ENCODE measurements at regions not wholly inside any gene's neighbourhood (a gene's known extent, or its start where the extent isn't known, plus 50 kb on each side); places are given as distances from the start of the nearest gene placed in this dataset.

GRCh38 chr14:71619472-71619871 is 312.8 kb upstream of the RGS6 start:
- H3K4me3 Mint-ChIP-seq = no peak overlapping the region
- ATAC-seq = no peak
- H3K27me3 Mint-ChIP-seq (ENCODE audit: low read depth in 2 of 2) = no peaks in the 10 kb centered on the region
- Histone ChIP-seq H3K9me3 (ENCODE audit: control insufficient read depth, insufficient read depth, low read length) (no peaks in the 10 kb centered on the region), H3K27me3 (ENCODE audit: control insufficient read depth, insufficient read depth, low read length) (no peaks in the 10 kb centered on the region), H3K36me3 (ENCODE audit: control insufficient read depth, insufficient read depth, low read length) (peaks cover 12% of the 10 kb centered on the region), H3K4me1 (ENCODE audit: control insufficient read depth, insufficient read depth, low read length) (no peaks in the 10 kb centered on the region), H3K27ac (ENCODE audit: low read length) (no peak overlapping the region), H3K4me3 (ENCODE audit: low read length) (no peak overlapping the region)
- H3K36me3 Mint-ChIP-seq = peaks cover 14% of the 10 kb centered on the region
- no peak for DNase-seq
- intact Hi-C loops (cut with micrococcal nuclease) = no loop called here
- no peak overlapping the region for H3K27ac Mint-ChIP-seq
- 100% methylated on average over 1 of the region's 3 CpGs for whole genome bisulfite sequencing (ENCODE audit: insufficient coverage)
- no peaks in the 10 kb centered on the region for H3K9me3 Mint-ChIP-seq
- peaks cover 0 to 14% of the 10 kb centered on the region in 2 donors for H3K4me1 Mint-ChIP-seq
- TF ChIP-seq CTCF (IDR thresholded peaks at IDR 0.05) = no peak

GRCh38 chr14:71620401-71620800 is 311.8 kb upstream of the RGS6 start:
- Histone ChIP-seq H3K4me3 (ENCODE audit: low read length) (no peak overlapping the region), H3K36me3 (ENCODE audit: control insufficient read depth, insufficient read depth, low read length) (peaks cover 15% of the 10 kb centered on the region), H3K9me3 (ENCODE audit: control insufficient read depth, insufficient read depth, low read length) (no peaks in the 10 kb centered on the region), H3K27me3 (ENCODE audit: control insufficient read depth, insufficient read depth, low read length) (no peaks in the 10 kb centered on the region), H3K27ac (ENCODE audit: low read length) (no peak overlapping the region), H3K4me1 (ENCODE audit: control insufficient read depth, insufficient read depth, low read length) (no peaks in the 10 kb centered on the region)
- Mint-ChIP-seq H3K4me1 (peaks cover 0 to 14% of the 10 kb centered on the region in 2 donors), H3K4me3 (no peak overlapping the region), H3K9me3 (no peaks in the 10 kb centered on the region), H3K27me3 (ENCODE audit: low read depth in 2 of 2) (no peaks in the 10 kb centered on the region), H3K27ac (no peak overlapping the region), H3K36me3 (peaks cover 19% of the 10 kb centered on the region)
- intact Hi-C loops (cut with micrococcal nuclease) = no loop called here
- no peak for DNase-seq
- WGBS (ENCODE audit: insufficient coverage) = 93% methylated on average over 2 of the region's 2 CpGs
- TF ChIP-seq CTCF (IDR thresholded peaks at IDR 0.05) = no peak
- ATAC-seq = no peak

- peaks cover 21% of the 10 kb centered on the region for H3K36me3 Mint-ChIP-seq
Measured at GRCh38 chr14:71621276-71621675, 311.0 kb upstream of the RGS6 start.

More at GRCh38 chr14:71621276-71621675, 311.0 kb upstream of the RGS6 start:
- Histone ChIP-seq H3K27me3 (ENCODE audit: control insufficient read depth, insufficient read depth, low read length) (no peaks in the 10 kb centered on the region), H3K4me1 (ENCODE audit: control insufficient read depth, insufficient read depth, low read length) (no peaks in the 10 kb centered on the region), H3K36me3 (ENCODE audit: control insufficient read depth, insufficient read depth, low read length) (peaks cover 18% of the 10 kb centered on the region), H3K4me3 (ENCODE audit: low read length) (no peak overlapping the region), H3K27ac (ENCODE audit: low read length) (no peak overlapping the region), H3K9me3 (ENCODE audit: control insufficient read depth, insufficient read depth, low read length) (no peaks in the 10 kb centered on the region)
- Mint-ChIP-seq H3K27me3 (ENCODE audit: low read depth in 2 of 2) (no peaks in the 10 kb centered on the region), H3K4me1 (peaks cover 0 to 10% of the 10 kb centered on the region in 2 donors), H3K9me3 (no peaks in the 10 kb centered on the region), H3K27ac (no peak overlapping the region), H3K4me3 (no peak overlapping the region)
- WGBS (ENCODE audit: insufficient coverage) = 97% methylated on average over 4 of the region's 4 CpGs
- intact Hi-C loops (cut with micrococcal nuclease) = no loop called here
- ATAC-seq = no peak
- DNase-seq = no peak
- TF ChIP-seq CTCF (IDR thresholded peaks at IDR 0.05) = no peak
